HG02840 (cell line): ENCODE measurements at regions not wholly inside any gene's neighbourhood (a gene's known extent, or its start where the extent isn't known, plus 50 kb on each side); places are given as distances from the start of the nearest gene placed in this dataset.

Experiments used
- ATAC-seq: cut with Tn5 transposase; IDR thresholded peaks from one replicate; pipeline ENCODE4 v1.9.1; 2021; ENCODE audit warnings: mild to moderate bottlenecking, moderate library complexity, moderate number of reproducible peaks; ENCODE audit not compliant: unreplicated experiment, low FRiP score

DNA sequence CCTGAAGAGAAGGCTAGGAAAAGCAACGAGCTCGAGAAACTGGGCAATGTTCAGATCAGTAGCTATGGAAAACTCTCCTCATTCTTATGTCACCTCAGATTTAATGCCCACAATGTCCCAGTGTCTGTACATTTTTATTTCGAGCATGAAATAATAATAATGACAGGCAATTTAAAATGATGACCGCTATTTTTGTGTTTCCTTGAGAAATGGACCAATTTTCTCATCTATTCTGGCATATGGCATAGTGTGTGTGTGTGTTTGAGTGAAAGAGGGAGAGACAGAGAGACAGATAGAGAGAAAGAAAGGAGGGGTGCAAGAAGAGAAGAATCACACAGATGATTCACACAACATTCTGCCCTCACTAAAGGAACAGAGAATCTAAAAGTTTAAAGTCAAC, 119.1 kb upstream of the C1orf21 start:
- ATAC-seq, result no peak

DNA sequence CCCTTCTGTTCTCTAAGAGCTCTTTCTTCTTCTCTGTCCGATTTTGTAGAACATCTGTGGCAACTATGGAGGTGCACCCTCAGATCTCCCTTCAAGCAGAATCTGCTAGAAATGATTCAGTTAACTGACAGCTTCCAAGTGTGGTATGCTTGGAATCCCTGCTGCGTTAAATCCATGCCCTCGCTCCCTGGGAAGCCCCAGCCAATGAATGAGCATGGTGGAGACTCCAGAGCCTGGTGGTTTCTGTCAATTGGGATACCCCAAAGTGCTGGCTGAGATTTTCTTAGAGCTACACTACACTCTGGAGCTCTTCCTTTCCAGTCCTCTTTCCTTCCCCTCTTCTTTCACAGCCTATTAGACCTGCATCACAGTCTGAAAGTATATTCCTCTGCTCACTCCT, 116.3 kb upstream of the C1orf21 start:
- no peak for ATAC-seq

- no peak for ATAC-seq
Observed at GRCh38 chr1:184272175-184272866, 114.5 kb upstream of the C1orf21 start.

GRCh38 chr1:184276416-184276815, 110.4 kb upstream of the C1orf21 start:
- no peak for ATAC-seq

GRCh38 chr1:184279911-184280458, 106.8 kb upstream of the C1orf21 start:
- no peak for ATAC-seq

DNA sequence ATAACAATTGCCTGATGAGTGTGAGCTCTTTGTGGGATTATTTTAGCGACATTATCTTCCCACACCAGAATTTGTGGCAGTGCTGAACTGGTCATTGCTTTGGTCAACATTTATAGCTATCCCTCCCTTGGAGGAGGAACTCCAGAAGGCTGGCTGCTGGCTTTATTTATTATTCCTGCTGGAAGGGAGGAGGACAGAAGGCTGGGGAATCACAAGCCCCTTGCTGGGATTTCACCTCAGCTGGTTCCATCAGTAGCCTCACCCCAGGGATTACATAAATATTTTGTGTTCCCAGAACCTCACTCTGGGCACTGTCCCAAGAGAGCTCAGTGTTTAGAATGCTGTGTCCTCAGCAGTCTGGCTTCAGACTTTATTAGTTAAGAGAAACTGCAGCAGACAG, 102.8 kb upstream of the C1orf21 start:
- ATAC-seq, result no peak

DNA sequence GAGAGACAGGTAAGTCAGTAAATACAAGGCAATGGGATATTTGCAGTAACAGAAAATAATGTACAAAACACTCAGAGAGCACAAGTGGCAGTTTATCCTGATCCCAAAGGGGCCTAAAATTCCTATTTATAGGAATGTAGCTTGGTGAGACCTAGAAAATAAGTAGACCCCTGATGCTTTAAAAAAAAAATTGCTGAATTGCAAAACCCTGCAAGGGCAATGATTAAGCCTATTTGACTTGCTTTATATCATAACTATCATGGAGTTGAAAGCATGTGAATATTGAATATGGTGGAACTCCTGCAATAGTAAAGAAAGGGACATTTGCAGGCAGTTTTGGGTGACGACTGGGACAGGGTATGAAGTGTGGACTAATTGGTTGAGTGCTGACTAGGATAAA, 101.9 kb upstream of the C1orf21 start:
- no peak for ATAC-seq

DNA sequence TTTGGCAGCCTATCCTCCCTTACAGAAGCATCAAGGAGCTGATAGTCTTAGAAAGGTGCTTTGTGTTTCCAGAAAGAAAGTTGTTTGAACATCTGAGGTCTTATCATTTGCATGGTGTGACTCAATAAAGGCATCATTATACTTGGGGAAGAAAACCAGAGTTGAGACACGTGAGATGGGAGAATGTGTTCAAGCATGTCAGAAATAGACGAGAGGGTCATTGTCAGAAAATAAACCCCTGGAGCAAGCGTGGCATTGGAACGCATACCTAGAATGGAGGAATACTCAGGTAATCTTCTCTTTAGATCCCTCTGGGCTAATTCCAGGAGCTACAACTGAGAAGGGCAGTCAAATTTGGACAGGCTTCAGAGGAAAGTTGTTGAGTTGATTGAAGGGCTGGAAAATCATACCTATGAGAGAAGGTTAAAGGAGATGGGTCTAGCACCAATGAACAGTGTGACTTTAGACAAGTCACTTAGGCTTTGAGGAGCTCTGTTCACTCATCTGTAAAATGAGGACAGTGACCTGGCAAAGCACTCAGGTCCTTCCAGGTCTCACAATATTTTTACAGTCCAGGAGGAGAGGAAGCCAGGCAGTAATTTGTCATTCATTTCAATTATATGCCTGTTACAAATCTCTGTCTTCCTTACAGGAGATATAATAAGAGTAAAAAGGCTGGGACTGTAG, 101.3 kb upstream of the C1orf21 start:
- ATAC-seq, result no peak

DNA sequence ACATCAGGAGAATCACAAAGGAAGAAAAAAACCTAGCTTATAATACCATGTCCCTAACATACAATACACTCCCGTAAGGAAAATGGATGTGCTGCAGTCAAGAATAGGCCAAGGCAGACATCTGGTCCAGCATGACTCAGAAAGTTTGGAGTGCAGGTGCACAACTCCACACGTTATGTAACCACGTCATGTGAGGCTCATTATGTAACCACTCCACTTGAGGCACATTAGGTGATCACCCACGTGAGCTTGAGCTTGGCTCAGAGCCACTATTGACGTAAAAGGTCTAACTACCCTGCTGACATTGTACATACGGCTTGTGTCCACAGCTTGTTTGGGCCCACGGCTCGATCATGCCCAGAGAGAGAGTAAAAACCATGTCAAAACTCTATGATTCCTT, 99.8 kb upstream of the C1orf21 start:
- ATAC-seq, result no peak

- ATAC-seq, result no peak
Observed at GRCh38 chr1:184289825-184290550, 96.8 kb upstream of the C1orf21 start.

- ATAC-seq, result no peak
Observed at GRCh38 chr1:184291701-184292100, 95.1 kb upstream of the C1orf21 start.

GRCh38 chr1:184292101-184292500, 94.7 kb upstream of the C1orf21 start:
- ATAC-seq, result no peak

GRCh38 chr1:184294101-184294500, 92.7 kb upstream of the C1orf21 start:
- no peak for ATAC-seq

DNA sequence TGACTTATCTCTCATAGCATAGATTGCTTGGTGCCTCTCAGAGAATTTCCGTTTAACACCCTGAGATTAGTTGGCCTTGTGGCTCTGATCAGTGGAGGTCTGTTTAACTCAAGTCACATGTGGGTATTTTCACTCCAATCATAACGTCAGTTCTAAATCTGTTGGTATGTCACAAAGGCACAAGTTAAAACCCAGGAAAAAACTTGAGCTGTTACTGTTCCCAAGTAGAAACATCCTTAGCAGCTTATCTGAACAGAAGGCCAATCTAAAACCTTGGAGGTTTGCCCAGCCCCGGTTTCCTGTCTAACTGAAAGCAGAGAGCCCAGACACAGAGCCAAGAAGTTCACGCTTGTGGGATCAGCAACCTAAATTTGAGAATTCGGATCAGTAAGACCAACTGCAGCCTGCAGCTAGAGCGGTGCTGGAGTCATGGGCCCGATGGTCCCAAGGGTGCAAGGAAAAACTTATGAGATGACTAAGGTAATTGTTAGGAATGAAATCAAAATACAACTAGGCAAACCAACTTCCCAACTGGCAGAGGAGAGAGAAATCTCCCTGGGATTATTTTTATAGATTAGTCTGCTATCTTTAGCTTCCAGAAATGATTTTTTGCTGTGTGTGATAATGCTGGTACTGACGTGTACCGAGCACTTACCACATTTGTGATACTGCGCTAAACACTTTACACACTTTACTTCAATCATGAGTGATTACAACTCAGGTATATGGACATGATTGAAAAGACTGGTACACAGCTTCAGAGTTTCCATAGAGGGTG, 90.2 kb upstream of the C1orf21 start:
- ATAC-seq, result no peak

- ATAC-seq, result no peak
Observed at GRCh38 chr1:184297244-184297750, 89.5 kb upstream of the C1orf21 start.

DNA sequence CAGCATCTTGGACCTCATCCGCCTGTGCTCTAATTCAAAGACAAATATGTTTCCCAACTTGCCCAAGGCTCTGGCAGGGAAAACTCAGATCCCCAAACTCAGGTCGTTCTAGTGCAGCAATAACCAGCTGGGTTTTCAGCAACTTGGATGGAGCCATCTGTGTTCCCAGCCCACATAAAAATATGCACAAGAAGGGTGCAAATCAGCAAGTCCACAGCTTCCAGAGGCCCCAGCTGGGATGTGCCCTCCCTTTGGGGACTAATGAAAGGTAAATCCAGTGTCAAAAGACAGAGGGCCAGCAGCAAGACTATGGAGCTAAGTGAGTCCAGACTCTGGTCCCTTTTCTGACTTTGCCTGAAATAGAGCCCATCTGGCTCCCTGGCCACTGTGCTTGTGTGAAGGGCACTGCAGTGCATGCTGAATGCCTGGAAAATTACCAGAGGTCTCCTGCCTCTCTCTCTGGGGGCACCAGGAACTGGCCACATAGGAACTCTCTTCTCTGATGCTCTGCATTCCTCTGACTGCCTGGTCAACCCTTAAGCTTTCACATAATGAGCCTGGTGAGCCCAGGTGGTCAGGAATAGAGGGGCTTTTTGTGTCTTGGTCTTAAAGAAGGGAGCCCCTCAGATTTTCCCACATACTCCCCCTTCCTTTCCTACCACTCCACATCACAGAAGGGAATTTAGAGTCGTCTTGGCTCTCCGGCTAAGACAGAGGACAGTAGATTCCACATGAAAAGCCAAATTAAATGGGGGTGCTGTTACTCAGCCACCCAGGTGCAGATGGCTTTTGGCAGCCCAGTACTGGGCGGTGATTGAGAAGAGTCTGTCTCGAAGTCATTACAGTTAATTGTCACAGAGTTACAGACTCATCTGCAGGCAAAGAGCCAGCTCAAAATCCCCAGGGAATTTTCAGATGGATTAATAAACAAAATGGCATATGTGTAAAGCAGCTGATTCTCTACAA, 88.1 kb upstream of the C1orf21 start:
- ATAC-seq, result no peak

GRCh38 chr1:184299406-184299790, 87.4 kb upstream of the C1orf21 start:
- no peak for ATAC-seq

DNA sequence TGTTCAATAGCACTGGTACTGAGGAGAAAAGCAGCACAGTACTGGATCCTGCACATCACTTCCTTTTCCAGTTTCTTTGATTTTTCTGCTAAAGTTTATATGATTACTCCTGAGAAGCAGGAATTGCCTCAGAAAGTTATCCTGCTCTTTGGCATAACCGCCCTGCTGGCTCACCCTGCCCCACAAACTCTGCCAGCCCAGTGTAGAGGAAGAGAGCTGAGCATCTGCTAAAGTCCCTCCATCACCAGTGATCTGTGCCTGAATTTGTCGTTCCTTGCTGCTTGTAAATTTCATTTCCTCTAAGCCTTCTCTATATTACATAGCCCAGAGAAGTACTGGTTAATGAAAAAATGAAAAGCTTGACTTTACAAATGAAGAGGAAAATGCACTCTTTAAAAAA, 87.0 kb upstream of the C1orf21 start:
- no peak for ATAC-seq

- no peak for ATAC-seq
Observed at GRCh38 chr1:184300446-184300845, 86.4 kb upstream of the C1orf21 start.
